GM19328 (cell line): ENCODE measurements at regions not wholly inside any gene's neighbourhood (a gene's known extent, or its start where the extent isn't known, plus 50 kb on each side); places are given as distances from the start of the nearest gene placed in this dataset.

ENCODE experiments used
- ATAC-seq: cut with Tn5 transposase; IDR thresholded peaks from one replicate; pipeline ENCODE4 v1.9.1; 2021; ENCODE audit warnings: mild to moderate bottlenecking, moderate library complexity; ENCODE audit not compliant: unreplicated experiment

GRCh38 chr2:71786291-71787107, 333.1 kb downstream of the DYSF start:
- no peak for ATAC-seq

- ATAC-seq = no peak
Observed at GRCh38 chr2:71785516-71785981, 332.2 kb downstream of the DYSF start.

GRCh38 chr2:71784734-71785511, 331.6 kb downstream of the DYSF start:
- no peak for ATAC-seq

GRCh38 chr2:71783815-71784214, 330.5 kb downstream of the DYSF start:
- no peak for ATAC-seq

- ATAC-seq = no peak
Observed at GRCh38 chr2:71783215-71783614, 329.9 kb downstream of the DYSF start.

- no peak for ATAC-seq
Observed at GRCh38 chr2:71782323-71782722, 329.0 kb downstream of the DYSF start.

- no peak for ATAC-seq
Observed at GRCh38 chr2:71781695-71782228, 328.4 kb downstream of the DYSF start.

GRCh38 chr2:71780162-71780561, 326.8 kb downstream of the DYSF start:
- ATAC-seq = no peak

- no peak for ATAC-seq
Observed at GRCh38 chr2:71779774-71780105, 326.4 kb downstream of the DYSF start.

- ATAC-seq = no peak
Observed at GRCh38 chr2:71778936-71779773, 325.8 kb downstream of the DYSF start.

- no peak for ATAC-seq
Observed at GRCh38 chr2:71778514-71778913, 325.2 kb downstream of the DYSF start.

GRCh38 chr2:71777946-71778345, 324.6 kb downstream of the DYSF start:
- no peak for ATAC-seq

- no peak for ATAC-seq
Observed at GRCh38 chr2:71776227-71776626, 322.9 kb downstream of the DYSF start.

- no peak for ATAC-seq
Observed at GRCh38 chr2:71773218-71773617, 319.9 kb downstream of the DYSF start.

- ATAC-seq = no peak
Observed at GRCh38 chr2:71772510-71773172, 319.3 kb downstream of the DYSF start.

- ATAC-seq = no peak
Observed at GRCh38 chr2:71767663-71768062, 314.3 kb downstream of the DYSF start.

GRCh38 chr2:71759060-71759459, 305.7 kb downstream of the DYSF start:
- ATAC-seq = no peak

GRCh38 chr2:71757351-71757750, 304.0 kb downstream of the DYSF start:
- ATAC-seq = no peak

GRCh38 chr2:71756280-71756906, 303.0 kb downstream of the DYSF start:
- ATAC-seq = no peak

- no peak for ATAC-seq
Observed at GRCh38 chr2:71751590-71751989, 298.2 kb downstream of the DYSF start.
